ENCODE measurements at regions not wholly inside any gene's neighbourhood (a gene's known extent, or its start where the extent isn't known, plus 50 kb on each side); places are given as distances from the start of the nearest gene placed in this dataset.

DNA sequence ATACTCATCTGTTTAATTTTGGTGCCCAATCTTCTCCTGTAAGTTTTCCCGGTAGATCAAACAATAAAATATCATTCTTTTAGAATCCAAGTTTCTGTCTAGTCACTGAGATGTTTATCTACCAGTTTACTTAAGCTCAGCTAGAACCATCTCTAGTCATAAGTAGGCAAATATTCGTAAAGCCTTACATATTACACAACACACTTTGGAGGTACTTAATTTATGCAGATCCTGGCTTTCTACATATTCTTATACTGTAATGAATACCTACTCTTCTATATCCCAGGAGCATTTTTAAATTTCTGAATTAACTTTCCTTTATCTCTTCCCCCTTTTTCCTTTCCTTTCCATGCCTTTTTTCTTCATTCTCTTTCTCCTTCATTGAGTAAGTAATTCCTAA is 185.9 kb upstream of the ZBTB20 start:
- Mint-ChIP-seq H3K4me3 (no peak overlapping the region), H3K36me3 (no peaks in the 10 kb centered on the region), H3K4me1 (ENCODE audit: low read depth) (no peaks in the 10 kb centered on the region), H3K27ac (no peak overlapping the region), H3K9me3 (ENCODE audit: low read depth) (no peaks in the 10 kb centered on the region), H3K27me3 (no peaks in the 10 kb centered on the region)

DNA sequence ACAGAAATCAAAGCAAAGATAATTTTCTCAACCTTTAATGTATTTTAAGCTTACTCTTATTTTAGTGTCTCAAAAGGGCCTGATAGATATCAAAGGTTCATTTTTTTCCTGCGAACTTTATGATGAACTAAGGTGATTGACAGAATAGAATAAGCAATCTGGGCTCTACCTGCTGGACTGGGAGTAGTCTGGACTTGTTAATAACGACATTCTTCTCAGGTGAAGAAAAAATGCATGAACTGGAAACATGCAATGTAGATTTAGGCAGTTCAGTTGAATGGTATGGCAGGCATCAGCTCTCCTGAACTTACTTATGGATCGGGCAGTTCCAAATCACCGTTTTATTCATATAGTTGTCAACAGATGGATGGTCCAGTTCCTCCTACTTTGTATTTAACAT is 189.7 kb upstream of the ZBTB20 start:
- Mint-ChIP-seq H3K36me3 (no peaks in the 10 kb centered on the region), H3K27me3 (peaks cover 1% of the 10 kb centered on the region), H3K4me1 (ENCODE audit: low read depth) (no peaks in the 10 kb centered on the region), H3K27ac (no peak overlapping the region), H3K9me3 (ENCODE audit: low read depth) (no peaks in the 10 kb centered on the region), H3K4me3 (no peak overlapping the region)

DNA sequence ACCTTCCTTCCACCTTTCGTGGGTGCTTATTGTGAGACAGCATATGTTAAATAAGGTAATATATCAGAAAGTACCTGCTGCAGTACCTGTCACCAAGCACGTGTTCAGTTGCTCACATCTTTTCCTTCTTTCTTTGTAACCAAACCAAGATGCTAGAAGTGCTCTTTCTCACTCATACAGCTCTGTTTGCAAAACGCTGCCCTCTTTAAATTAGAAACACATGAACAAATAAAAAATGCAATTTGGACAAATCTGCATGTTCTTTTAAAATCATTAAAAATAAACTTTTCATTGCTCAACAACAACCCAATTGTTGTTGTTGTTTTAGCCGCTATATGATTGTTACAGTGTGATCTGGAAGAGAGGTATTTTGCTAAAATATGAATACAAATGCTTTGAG is 193.5 kb upstream of the ZBTB20 start:
- no peak overlapping the region for H3K27ac Mint-ChIP-seq
- no peaks in the 10 kb centered on the region for H3K4me1 Mint-ChIP-seq (ENCODE audit: low read depth)
- H3K4me3 Mint-ChIP-seq, result no peak overlapping the region
- no peaks in the 10 kb centered on the region for H3K36me3 Mint-ChIP-seq
- H3K9me3 Mint-ChIP-seq (ENCODE audit: low read depth), result no peaks in the 10 kb centered on the region
- H3K27me3 Mint-ChIP-seq, result peaks cover 1% of the 10 kb centered on the region

DNA sequence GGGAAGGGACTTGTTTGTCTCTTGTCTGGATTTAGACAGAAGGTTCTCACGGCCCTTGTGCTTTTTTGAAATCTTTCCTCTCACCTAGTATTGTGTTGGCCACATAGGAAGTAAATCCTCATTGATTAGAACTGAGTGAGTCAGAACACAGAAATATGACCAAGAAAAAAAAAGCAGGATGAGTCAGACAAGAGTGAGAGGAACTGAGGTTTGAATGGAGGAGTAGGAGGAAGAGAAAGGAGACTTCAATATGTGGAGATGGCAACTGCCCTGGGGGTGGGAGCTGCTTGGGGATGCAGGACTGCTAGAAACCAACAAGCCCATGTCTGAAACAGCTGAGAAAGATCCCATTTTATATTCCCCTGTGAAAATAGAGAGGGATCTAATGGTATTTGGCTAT is 194.1 kb upstream of the ZBTB20 start:
- Mint-ChIP-seq H3K9me3 (ENCODE audit: low read depth) (no peaks in the 10 kb centered on the region), H3K36me3 (no peaks in the 10 kb centered on the region), H3K4me3 (no peak overlapping the region), H3K4me1 (ENCODE audit: low read depth) (no peaks in the 10 kb centered on the region), H3K27me3 (peaks cover 1% of the 10 kb centered on the region), H3K27ac (no peak overlapping the region)

DNA sequence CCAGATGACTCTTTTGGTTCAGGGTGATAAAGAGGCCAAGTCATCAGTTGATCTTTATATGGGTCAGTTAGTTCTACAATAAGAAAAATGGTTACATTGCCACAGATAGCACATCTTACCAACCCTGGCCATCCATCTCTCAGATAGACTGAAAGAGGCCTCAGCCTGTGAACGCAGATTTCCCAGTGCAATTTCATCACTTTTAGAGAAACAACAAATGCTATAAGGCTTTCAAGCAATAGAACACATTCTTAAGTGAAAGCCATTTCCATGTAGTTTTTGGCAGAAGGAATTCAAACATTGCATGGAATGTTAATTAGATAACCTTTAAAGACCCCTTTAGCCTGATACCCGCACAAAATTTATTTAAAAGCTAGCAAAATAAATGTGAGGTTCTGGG is 200.6 kb upstream of the ZBTB20 start:
- Mint-ChIP-seq H3K27me3 (no peaks in the 10 kb centered on the region), H3K4me1 (ENCODE audit: low read depth) (no peaks in the 10 kb centered on the region), H3K9me3 (ENCODE audit: low read depth) (no peaks in the 10 kb centered on the region), H3K36me3 (no peaks in the 10 kb centered on the region), H3K27ac (no peak overlapping the region), H3K4me3 (no peak overlapping the region)

DNA sequence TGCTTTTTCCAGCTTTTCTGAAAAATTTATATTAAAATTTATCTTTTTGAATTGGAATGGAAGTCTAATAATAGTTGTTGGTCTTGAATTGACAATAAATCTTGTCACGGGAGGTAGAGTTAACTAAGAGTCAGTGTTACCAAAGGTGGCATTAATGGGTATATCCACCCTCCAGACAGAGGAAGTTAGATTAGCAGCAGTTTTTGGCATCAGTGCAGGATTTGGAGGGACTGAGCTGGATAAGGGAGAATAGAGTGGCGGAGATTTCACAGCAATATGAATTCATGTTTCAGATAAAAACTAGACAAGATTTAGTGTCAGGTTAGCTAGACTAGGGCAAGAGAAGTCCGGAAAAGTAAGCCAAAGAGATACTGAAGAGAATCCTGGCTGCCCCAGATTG is 201.3 kb upstream of the ZBTB20 start:
- Mint-ChIP-seq H3K4me3 (no peak overlapping the region), H3K4me1 (ENCODE audit: low read depth) (no peaks in the 10 kb centered on the region), H3K27me3 (no peaks in the 10 kb centered on the region), H3K9me3 (ENCODE audit: low read depth) (peaks cover 4% of the 10 kb centered on the region), H3K36me3 (peaks cover 4% of the 10 kb centered on the region), H3K27ac (no peak overlapping the region)

DNA sequence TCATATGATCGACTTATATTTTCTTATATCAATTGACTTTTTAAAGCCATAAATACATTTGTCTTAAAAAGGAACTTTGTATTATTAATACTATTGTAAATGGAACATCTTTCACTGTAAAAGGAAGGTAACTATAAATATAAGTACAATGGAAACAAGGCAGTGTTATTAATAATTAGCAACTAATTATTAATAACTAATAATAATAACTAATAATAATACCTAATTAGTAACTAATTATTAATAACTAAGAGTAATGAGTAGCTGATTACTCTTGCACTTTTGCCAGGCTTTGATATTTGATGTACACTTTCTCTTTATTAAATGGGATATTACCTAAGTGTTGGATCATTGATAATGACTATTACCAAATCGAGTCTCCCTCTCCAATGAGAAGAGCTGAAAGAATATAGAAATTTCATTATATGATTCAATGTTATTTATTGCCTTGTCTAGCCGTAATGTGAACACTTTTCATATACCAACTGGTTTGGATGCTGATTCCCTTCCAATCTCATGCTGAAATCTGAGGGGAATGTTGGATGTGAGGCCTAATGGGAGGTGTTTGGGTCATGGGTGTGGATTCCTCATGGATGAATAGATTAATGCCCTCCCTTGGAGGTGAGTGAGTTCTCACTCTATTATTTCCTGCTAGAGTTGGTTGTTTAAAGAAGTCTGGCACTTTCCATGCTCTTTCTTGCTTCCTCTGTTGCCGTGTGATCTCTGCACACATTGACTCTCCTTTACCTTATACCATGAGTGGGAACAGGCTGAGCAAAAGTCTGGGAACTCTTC is 202.1 kb upstream of the ZBTB20 start:
- no peaks in the 10 kb centered on the region for H3K4me1 Mint-ChIP-seq (ENCODE audit: low read depth)
- no peak overlapping the region for H3K27ac Mint-ChIP-seq
- no peak overlapping the region for H3K4me3 Mint-ChIP-seq
- H3K27me3 Mint-ChIP-seq, result no peaks in the 10 kb centered on the region
- peaks cover 5% of the 10 kb centered on the region for H3K9me3 Mint-ChIP-seq (ENCODE audit: low read depth)
- peaks cover 4% of the 10 kb centered on the region for H3K36me3 Mint-ChIP-seq

DNA sequence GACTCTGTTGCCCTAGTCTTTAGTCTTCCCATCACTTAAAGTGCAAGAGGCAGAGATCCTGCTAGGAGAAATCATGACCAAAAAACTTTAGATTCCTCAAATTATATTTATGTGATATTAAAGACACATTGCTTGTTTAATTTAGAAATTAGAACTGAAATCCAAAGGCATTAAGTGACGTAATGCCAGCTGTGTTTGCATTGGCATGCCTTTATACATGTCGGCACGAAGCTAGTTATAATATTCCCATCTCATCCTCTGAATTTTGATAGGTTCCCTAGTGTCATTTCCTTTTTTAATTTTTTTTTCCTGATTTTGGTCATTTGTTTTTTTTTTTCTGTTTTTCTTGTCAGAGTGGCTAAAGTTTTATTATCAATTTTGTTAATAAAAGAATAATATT is 203.5 kb upstream of the ZBTB20 start:
- H3K9me3 Mint-ChIP-seq (ENCODE audit: low read depth), result peaks cover 8% of the 10 kb centered on the region
- H3K27me3 Mint-ChIP-seq, result peaks cover 1% of the 10 kb centered on the region
- H3K36me3 Mint-ChIP-seq, result peaks cover 4% of the 10 kb centered on the region
- no peaks in the 10 kb centered on the region for H3K4me1 Mint-ChIP-seq (ENCODE audit: low read depth)
- no peak overlapping the region for H3K27ac Mint-ChIP-seq
- no peak overlapping the region for H3K4me3 Mint-ChIP-seq

DNA sequence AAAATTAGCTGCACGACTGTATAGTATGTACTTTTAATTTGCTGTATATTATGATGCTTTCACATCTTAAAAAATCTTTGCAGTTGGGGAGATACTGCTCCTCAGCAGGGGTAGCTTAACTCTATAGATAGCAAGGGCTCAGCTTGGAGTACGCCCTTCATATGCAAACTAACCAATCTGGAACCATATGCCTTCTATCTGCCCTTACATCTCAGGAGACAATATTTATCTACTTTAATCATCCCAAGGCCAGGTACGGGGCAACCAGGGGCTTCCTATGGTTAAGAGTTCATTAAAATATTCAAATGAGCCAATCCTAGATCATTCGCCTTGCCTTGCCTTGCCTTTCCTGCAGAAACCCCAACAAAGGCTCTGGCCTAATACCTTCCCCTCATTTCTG is 204.1 kb upstream of the ZBTB20 start:
- H3K9me3 Mint-ChIP-seq (ENCODE audit: low read depth), result peaks cover 8% of the 10 kb centered on the region
- no peak overlapping the region for H3K27ac Mint-ChIP-seq

DNA sequence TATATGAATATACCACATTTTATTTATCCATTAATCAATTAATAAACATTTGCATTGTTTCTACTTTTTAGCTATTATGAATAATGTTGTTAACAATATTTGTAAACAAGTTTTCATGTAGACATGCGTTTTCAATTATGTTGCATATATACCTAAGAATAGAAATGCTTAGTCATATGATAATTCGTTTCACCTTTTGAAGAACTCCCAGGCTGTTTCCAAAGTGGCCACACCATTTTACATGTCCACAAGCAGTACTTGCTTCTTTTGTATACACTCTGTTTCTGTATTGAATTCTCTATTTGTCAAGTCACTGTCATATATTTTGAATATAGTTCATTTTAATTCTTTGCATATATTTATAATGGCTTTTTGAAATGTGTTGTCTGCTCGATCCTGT is 206.9 kb upstream of the ZBTB20 start:
- Mint-ChIP-seq H3K36me3 (peaks cover 4% of the 10 kb centered on the region), H3K4me1 (ENCODE audit: low read depth) (no peaks in the 10 kb centered on the region), H3K9me3 (ENCODE audit: low read depth) (peaks cover 8% of the 10 kb centered on the region), H3K27me3 (peaks cover 1% of the 10 kb centered on the region), H3K4me3 (no peak overlapping the region), H3K27ac (no peak overlapping the region)

More for the DNA sequence above, 204.1 kb upstream of the ZBTB20 start:
- Mint-ChIP-seq H3K36me3 (peaks cover 4% of the 10 kb centered on the region), H3K27me3 (peaks cover 1% of the 10 kb centered on the region), H3K4me1 (ENCODE audit: low read depth) (no peaks in the 10 kb centered on the region), H3K4me3 (no peak overlapping the region)

DNA sequence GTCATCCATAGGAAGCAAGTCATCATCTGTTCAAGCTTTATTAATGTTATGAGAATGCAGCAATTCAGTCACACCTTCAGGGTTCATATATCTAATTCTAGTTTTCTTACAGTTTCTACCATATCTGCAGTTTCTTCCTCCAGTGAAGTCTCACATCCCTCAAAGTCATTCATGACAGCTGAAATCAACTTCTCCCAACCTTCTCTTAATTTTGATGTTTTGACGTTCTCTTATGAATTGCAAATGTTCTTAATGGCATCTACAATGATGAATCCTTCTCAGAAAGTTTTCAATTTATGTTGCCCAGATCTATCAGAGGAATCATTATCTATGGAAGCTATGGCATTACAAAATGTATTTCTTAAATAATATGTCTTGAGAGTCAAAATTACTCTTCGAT is 210.4 kb upstream of the ZBTB20 start:
- H3K9me3 Mint-ChIP-seq (ENCODE audit: low read depth), result peaks cover 8% of the 10 kb centered on the region
- peaks cover 1% of the 10 kb centered on the region for H3K27me3 Mint-ChIP-seq
- peaks cover 5% of the 10 kb centered on the region for H3K4me1 Mint-ChIP-seq (ENCODE audit: low read depth)
- H3K4me3 Mint-ChIP-seq, result no peak overlapping the region
- peaks cover 4% of the 10 kb centered on the region for H3K36me3 Mint-ChIP-seq
- H3K27ac Mint-ChIP-seq, result no peak overlapping the region

DNA sequence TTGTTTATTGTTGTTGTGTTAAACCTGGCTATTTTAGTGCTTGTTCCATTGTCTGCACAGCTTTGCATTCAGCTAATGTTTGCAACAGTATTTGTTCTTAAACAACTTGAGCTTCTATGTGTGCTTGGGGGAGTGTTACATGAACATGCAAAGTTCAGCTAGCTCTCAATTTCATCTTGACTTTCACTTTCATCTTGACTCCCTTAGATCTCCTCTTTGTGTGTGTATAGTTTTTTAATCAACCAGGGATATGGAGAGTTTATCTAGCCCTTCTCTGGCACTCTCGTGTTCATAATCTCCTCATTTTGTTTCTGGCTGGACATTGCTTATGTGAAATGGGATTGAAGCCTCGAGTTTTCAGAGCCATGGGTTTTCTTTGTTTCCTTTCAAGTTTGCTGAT is 212.4 kb upstream of the ZBTB20 start:
- Mint-ChIP-seq H3K27me3 (peaks cover 1% of the 10 kb centered on the region), H3K27ac (no peak overlapping the region), H3K4me1 (ENCODE audit: low read depth) (peaks cover 5% of the 10 kb centered on the region), H3K4me3 (no peak overlapping the region), H3K36me3 (no peaks in the 10 kb centered on the region), H3K9me3 (ENCODE audit: low read depth) (peaks cover 3% of the 10 kb centered on the region)

DNA sequence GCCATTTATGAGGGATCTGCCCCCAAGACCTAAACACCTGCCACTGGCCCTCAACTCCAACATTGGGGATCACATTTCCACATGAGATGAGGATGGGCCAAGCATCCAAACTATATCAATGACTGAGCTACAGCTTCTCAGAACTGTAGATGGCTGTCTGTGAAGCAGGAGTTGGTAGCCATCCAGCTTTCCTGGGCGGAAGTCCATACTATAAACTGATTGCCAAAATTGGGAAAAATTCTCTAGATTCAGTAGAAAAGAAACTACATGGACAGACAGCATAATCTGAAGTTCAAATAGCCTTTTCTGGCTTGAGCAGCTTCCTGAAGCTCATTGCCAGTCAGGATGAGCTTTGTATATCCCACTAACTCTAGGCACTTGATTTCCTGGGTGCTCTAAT is 214.7 kb upstream of the ZBTB20 start:
- peaks cover 5% of the 10 kb centered on the region for H3K4me1 Mint-ChIP-seq (ENCODE audit: low read depth)
- H3K9me3 Mint-ChIP-seq (ENCODE audit: low read depth), result peaks cover 5% of the 10 kb centered on the region

DNA sequence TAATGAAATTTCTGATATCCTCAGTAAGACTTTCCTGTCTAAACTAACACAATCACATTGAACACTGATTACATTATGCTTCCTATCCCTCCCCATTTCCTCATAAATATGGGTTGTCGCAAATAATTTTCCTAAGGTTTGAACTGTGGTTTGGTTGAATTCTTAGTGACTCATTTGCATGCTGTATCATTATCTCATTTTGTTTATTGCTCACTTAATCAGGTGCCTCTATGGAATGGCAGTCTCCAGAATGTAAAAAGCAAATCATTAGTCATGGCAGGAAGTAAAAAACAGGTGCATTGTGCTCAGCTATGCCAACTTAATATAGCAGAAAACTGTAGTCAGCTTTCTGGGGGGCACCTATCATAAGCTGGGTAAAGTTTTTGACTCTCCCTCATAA is 216.0 kb upstream of the ZBTB20 start:
- H3K9me3 Mint-ChIP-seq (ENCODE audit: low read depth), result peaks cover 5% of the 10 kb centered on the region
- H3K36me3 Mint-ChIP-seq, result no peaks in the 10 kb centered on the region
- no peak overlapping the region for H3K27ac Mint-ChIP-seq
- H3K27me3 Mint-ChIP-seq, result no peaks in the 10 kb centered on the region
- no peak overlapping the region for H3K4me3 Mint-ChIP-seq
- H3K4me1 Mint-ChIP-seq (ENCODE audit: low read depth), result peaks cover 5% of the 10 kb centered on the region

More for the DNA sequence above, 214.7 kb upstream of the ZBTB20 start:
- Mint-ChIP-seq H3K27ac (no peak overlapping the region), H3K27me3 (no peaks in the 10 kb centered on the region), H3K4me3 (no peak overlapping the region), H3K36me3 (no peaks in the 10 kb centered on the region)

DNA sequence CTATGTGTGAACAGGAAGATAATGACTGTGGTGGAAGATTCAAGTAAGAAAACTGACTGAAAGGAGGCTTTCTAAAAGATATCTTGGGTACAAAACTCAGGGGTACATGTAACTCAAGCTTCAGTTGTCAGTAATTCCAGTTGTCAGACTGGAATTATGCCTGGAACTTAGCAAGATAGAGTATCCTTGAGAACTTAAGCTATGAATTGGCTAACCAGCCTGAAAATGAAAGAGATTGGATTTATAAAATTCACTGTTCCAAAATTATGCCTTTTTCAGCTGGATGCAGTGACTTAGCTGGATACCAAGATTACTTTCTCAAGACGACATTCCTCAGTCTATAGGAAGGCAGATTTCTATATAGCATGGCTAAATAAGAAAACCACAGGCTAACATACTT is 221.9 kb upstream of the ZBTB20 start:
- H3K27ac Mint-ChIP-seq, result no peak overlapping the region
- no peaks in the 10 kb centered on the region for H3K27me3 Mint-ChIP-seq
- no peak overlapping the region for H3K4me3 Mint-ChIP-seq

DNA sequence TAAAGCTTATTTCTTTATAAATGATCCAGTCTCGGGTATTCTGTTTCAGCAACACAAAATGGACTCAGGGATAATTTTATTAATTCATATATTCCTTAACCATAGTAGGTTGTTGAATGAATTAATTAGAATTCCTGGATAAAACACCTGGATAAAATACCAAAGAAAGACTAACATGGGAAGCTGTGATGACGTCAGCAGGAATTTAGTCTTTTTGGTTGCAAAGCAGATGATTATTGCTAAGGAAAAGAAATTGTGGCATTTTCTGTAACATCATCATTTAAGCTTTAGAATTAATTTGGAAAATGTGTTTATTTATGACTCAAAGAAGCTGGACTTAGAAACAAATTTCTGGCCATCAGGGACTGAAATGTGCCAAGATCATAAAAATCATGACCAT is 228.3 kb upstream of the ZBTB20 start:
- H3K4me1 Mint-ChIP-seq (ENCODE audit: low read depth), result no peaks in the 10 kb centered on the region
- H3K27ac Mint-ChIP-seq, result no peak overlapping the region
- no peaks in the 10 kb centered on the region for H3K27me3 Mint-ChIP-seq
- peaks cover 4% of the 10 kb centered on the region for H3K9me3 Mint-ChIP-seq (ENCODE audit: low read depth)
- H3K4me3 Mint-ChIP-seq, result no peak overlapping the region
- peaks cover 2% of the 10 kb centered on the region for H3K36me3 Mint-ChIP-seq

More for the DNA sequence above, 221.9 kb upstream of the ZBTB20 start:
- no peaks in the 10 kb centered on the region for H3K36me3 Mint-ChIP-seq
- no peaks in the 10 kb centered on the region for H3K4me1 Mint-ChIP-seq (ENCODE audit: low read depth)
- H3K9me3 Mint-ChIP-seq (ENCODE audit: low read depth), result peaks cover 5% of the 10 kb centered on the region

All from activated naive CD8-positive, alpha-beta T cell (primary cell).